EL (cell line): ENCODE measurements at regions not wholly inside any gene's neighbourhood (a gene's known extent, or its start where the extent isn't known, plus 50 kb on each side); places are given as distances from the start of the nearest gene placed in this dataset.
"Not testable (repeated sequence)": the region's sequence is repeated elsewhere in the genome, so short reads cannot be mapped to it uniquely, and the experiment has no call there.

Experiments used
- DNase-seq: peaks from one replicate; pipeline ENCODE4 v3.0.0-alpha.2; 2016

- DNase-seq, result no peak
Measured at GRCh38 chr18:43341014-43341413, 63.7 kb upstream of the SYT4 start.

- DNase-seq, result no peak
Measured at GRCh38 chr18:43350176-43350575, 72.9 kb upstream of the SYT4 start.

GRCh38 chr18:43364535-43364934, 87.2 kb upstream of the SYT4 start:
- no peak for DNase-seq

GRCh38 chr18:43367895-43368294, 90.6 kb upstream of the SYT4 start:
- no peak for DNase-seq

GRCh38 chr18:43369311-43369710, 92.0 kb upstream of the SYT4 start:
- DNase-seq, result not testable (repeated sequence)

GRCh38 chr18:43372773-43373172, 95.5 kb upstream of the SYT4 start:
- DNase-seq, result no peak

- DNase-seq, result no peak
Measured at GRCh38 chr18:43380104-43380672, 102.9 kb upstream of the SYT4 start.

- no peak for DNase-seq
Measured at GRCh38 chr18:43382641-43383403, 105.5 kb upstream of the SYT4 start.

GRCh38 chr18:43389163-43389562, 111.9 kb upstream of the SYT4 start:
- DNase-seq, result no peak

GRCh38 chr18:43392168-43392567, 114.9 kb upstream of the SYT4 start:
- no peak for DNase-seq

- no peak for DNase-seq
Measured at GRCh38 chr18:43393174-43393573, 115.9 kb upstream of the SYT4 start.

- DNase-seq, result no peak
Measured at GRCh38 chr18:43396266-43396665, 119.0 kb upstream of the SYT4 start.

GRCh38 chr18:43398601-43399000, 121.3 kb upstream of the SYT4 start:
- no peak for DNase-seq

- DNase-seq, result no peak
Measured at GRCh38 chr18:43405097-43405496, 127.8 kb upstream of the SYT4 start.

GRCh38 chr18:43414006-43414405, 136.7 kb upstream of the SYT4 start:
- DNase-seq, result no peak

- DNase-seq, result no peak
Measured at GRCh38 chr18:43420091-43420490, 142.8 kb upstream of the SYT4 start.

- DNase-seq, result no peak
Measured at GRCh38 chr18:43420950-43421349, 143.7 kb upstream of the SYT4 start.

GRCh38 chr18:43422518-43422917, 145.2 kb upstream of the SYT4 start:
- DNase-seq, result no peak

GRCh38 chr18:43435851-43436250, 158.6 kb upstream of the SYT4 start:
- no peak for DNase-seq

GRCh38 chr18:43442131-43442530, 164.8 kb upstream of the SYT4 start:
- DNase-seq, result no peak

- no peak for DNase-seq
Measured at GRCh38 chr18:43442571-43442970, 165.3 kb upstream of the SYT4 start.

- no peak for DNase-seq
Measured at GRCh38 chr18:43465483-43465882, 188.2 kb upstream of the SYT4 start.

GRCh38 chr18:43471873-43472272, 194.6 kb upstream of the SYT4 start:
- no peak for DNase-seq

- no peak for DNase-seq
Measured at GRCh38 chr18:43481069-43481468, 203.8 kb upstream of the SYT4 start.

GRCh38 chr18:43482136-43482535, 204.8 kb upstream of the SYT4 start:
- no peak for DNase-seq
